ENCODE measurements at regions not wholly inside any gene's neighbourhood (a gene's known extent, or its start where the extent isn't known, plus 50 kb on each side); places are given as distances from the start of the nearest gene placed in this dataset.

- Histone ChIP-seq H2AFZ (ENCODE audit: low read depth) (no peak overlapping the region), H4K20me1 (ENCODE audit: insufficient read depth) (no peaks in the 10 kb centered on the region), H3K36me3 (replicated peaks in 1 of 2; ENCODE audit: control insufficient read depth in 1 of 2, insufficient read depth in 2 of 2, low read length in 1 of 2) (no peaks in the 10 kb centered on the region), H3F3A (replicated peaks; ENCODE audit: insufficient read depth) (no peaks in the 10 kb centered on the region), H3K4me2 (no peak overlapping the region), H3K27ac (ENCODE audit: low read depth in 2 of 2, low read length in 1 of 2) (no peak overlapping the region), H3K9me2 (no peaks in the 10 kb centered on the region), H3K4me1 (ENCODE audit: control insufficient read depth in 1 of 2, insufficient read depth in 2 of 2, low read depth in 1 of 2, low read length in 1 of 2) (no peaks in the 10 kb centered on the region), H3K9me3 (no peaks in the 10 kb centered on the region), H3K27me3 (ENCODE audit: insufficient read depth) (no peaks in the 10 kb centered on the region), H3K4me3 (ENCODE audit: low read depth in 2 of 2, low read length in 1 of 2) (no peak overlapping the region), H3K9ac (no peak overlapping the region), H3K79me2 (ENCODE audit: insufficient read depth) (no peaks in the 10 kb centered on the region)
- ChIA-PET CTCF (no interaction called here), POLR2A (no interaction called here)
- 84% methylated on average over 4 of the region's 4 CpGs for WGBS (ENCODE audit: low lambda C conversion rate)
- DNase-seq = no peak
- TF ChIP-seq, protein P1, sequence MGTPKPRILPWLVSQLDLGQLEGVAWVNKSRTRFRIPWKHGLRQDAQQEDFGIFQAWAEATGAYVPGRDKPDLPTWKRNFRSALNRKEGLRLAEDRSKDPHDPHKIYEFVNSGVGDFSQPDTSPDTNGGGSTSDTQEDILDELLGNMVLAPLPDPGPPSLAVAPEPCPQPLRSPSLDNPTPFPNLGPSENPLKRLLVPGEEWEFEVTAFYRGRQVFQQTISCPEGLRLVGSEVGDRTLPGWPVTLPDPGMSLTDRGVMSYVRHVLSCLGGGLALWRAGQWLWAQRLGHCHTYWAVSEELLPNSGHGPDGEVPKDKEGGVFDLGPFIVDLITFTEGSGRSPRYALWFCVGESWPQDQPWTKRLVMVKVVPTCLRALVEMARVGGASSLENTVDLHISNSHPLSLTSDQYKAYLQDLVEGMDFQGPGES (IDR thresholded peaks at IDR 0.05; ENCODE audit: low read depth, low read length) = no peak
- TF ChIP-seq FOXJ3 (CRISPR knock-in tag; IDR thresholded peaks at IDR 0.05) = no peak
- TF ChIP-seq EZH2phosphoT487 (IDR thresholded peaks at IDR 0.05; ENCODE audit: borderline replicate concordance, low read depth) = no peak
- TF ChIP-seq REST (IDR thresholded peaks at IDR 0.05; ENCODE audit: low read depth, low read length) = no peak
- TF ChIP-seq SMC3 (IDR thresholded peaks at IDR 0.05; ENCODE audit: low read depth, low read length) = no peak
- no peak for TF ChIP-seq MAX (IDR thresholded peaks at IDR 0.05; ENCODE audit: low read depth)
- TF ChIP-seq NRF1 (IDR thresholded peaks at IDR 0.05; ENCODE audit: low read depth, low read length) = no peak
- TF ChIP-seq ELF1 (IDR thresholded peaks at IDR 0.05) = no peak
- TF ChIP-seq RCOR1 (IDR thresholded peaks at IDR 0.05; ENCODE audit: low read length) = no peak
- no peak for TF ChIP-seq RXRA (IDR thresholded peaks at IDR 0.05; ENCODE audit: borderline replicate concordance, low read depth)
- TF ChIP-seq JUND (IDR thresholded peaks at IDR 0.05) = no peak
- no peak for TF ChIP-seq FOSL2 (IDR thresholded peaks at IDR 0.05; ENCODE audit: borderline replicate concordance, low read depth)
- no peak for TF ChIP-seq TAF1 (IDR thresholded peaks at IDR 0.05; ENCODE audit: borderline replicate concordance, low read depth, low read length)
- TF ChIP-seq FOXM1 (IDR thresholded peaks at IDR 0.05; ENCODE audit: low read depth) = no peak
- no peak for TF ChIP-seq NFIC (IDR thresholded peaks at IDR 0.05; ENCODE audit: borderline replicate concordance)
- TF ChIP-seq TCF12 (IDR thresholded peaks at IDR 0.05) = no peak
- no peak for TF ChIP-seq USF2 (IDR thresholded peaks at IDR 0.05; ENCODE audit: borderline replicate concordance, low read depth, low read length)
- no peak for TF ChIP-seq MXI1 (IDR thresholded peaks at IDR 0.05; ENCODE audit: low read depth, low read length)
Observed at GRCh38 chr5:103990064-103990463, 427.5 kb upstream of the NUDT12 start.
